Keratinocyte (primary cell): ENCODE measurements at regions not wholly inside any gene's neighbourhood (a gene's known extent, or its start where the extent isn't known, plus 50 kb on each side); places are given as distances from the start of the nearest gene placed in this dataset.

Source experiments
- DNase-seq: peaks from one replicate; pipeline ENCODE4 v3.0.0-alpha.2; 2011; ENCODE audit warnings: low read depth, missing footprints, low spot score
- FAIRE-seq: peaks from 2 replicates; lab custom pipeline; 2011; peaks lifted over from hg19 to GRCh38; lab: Jason Lieb, UNC
- H2AFZ ChIP-seq: 2 replicates; pipeline ENCODE4 v1.6.0; 2012; ENCODE audit warnings: low read length, control low read depth, inconsistent platforms; ENCODE audit not compliant: control insufficient read depth
- H3K27ac ChIP-seq: 2 replicates; pipeline ENCODE4 v1.5.1; 2011; ENCODE audit warnings: low read length; ENCODE audit not compliant: control insufficient read depth, insufficient read depth
- H3K27me3 ChIP-seq: 3 replicates; pipeline ENCODE4 v1.6.0; 2011; ENCODE audit warnings: low read length; ENCODE audit not compliant: control insufficient read depth, insufficient read depth; ENCODE audit errors: extremely low read depth
- H3K36me3 ChIP-seq, 2 experiments: 2 replicates in 1 of 2; 3 replicates in 1 of 2; pipeline ENCODE4 v1.5.1; 2011; ENCODE audit warnings: low read length in 2 of 2, mild to moderate bottlenecking in 1 of 2; ENCODE audit not compliant: control insufficient read depth in 2 of 2, insufficient read depth in 2 of 2; ENCODE audit errors: extremely low read depth in 1 of 2
- H3K4me1 ChIP-seq: 3 replicates; pipeline ENCODE4 v1.5.1; 2011; ENCODE audit warnings: low read length; ENCODE audit not compliant: control insufficient read depth, insufficient read depth; ENCODE audit errors: extremely low read depth
- H3K4me2 ChIP-seq: 3 replicates; pipeline ENCODE4 v1.6.0; 2011; ENCODE audit warnings: low read depth, low read length; ENCODE audit not compliant: control insufficient read depth, insufficient read depth; ENCODE audit errors: extremely low read depth
- H3K4me3 ChIP-seq, 3 experiments: fragments of 200-600 bp in 1 of 3; sonication (generic) in 1 of 3; 2 replicates in 2 of 3; 3 replicates in 1 of 3; pipeline ENCODE4 v1.5.1; 2011 to 2016; ENCODE audit warnings: low read length in 3 of 3, mild to moderate bottlenecking in 3 of 3, control low read depth in 2 of 3, inconsistent platforms in 1 of 3, low read depth in 1 of 3, mixed read lengths in 1 of 3, mixed run types in 1 of 3, moderate library complexity in 1 of 3; ENCODE audit not compliant: control insufficient read depth in 2 of 3, insufficient read depth in 2 of 3; ENCODE audit errors: extremely low read depth in 1 of 3
- H3K79me2 ChIP-seq: 2 replicates; pipeline ENCODE4 v1.6.0; 2012; ENCODE audit warnings: low read length; ENCODE audit not compliant: control insufficient read depth, insufficient read depth
- H3K9ac ChIP-seq: 3 replicates; pipeline ENCODE4 v1.6.0; 2011; ENCODE audit warnings: low read length; ENCODE audit not compliant: control insufficient read depth, insufficient read depth; ENCODE audit errors: extremely low read depth
- H3K9me1 ChIP-seq: 3 replicates; pipeline ENCODE4 v1.6.0; 2011; ENCODE audit warnings: low read length; ENCODE audit not compliant: control insufficient read depth, insufficient read depth; ENCODE audit errors: extremely low read depth
- H3K9me3 ChIP-seq: 2 replicates; pipeline ENCODE4 v1.5.1; 2012; ENCODE audit warnings: low read depth, low read length; ENCODE audit not compliant: control insufficient read depth
- H4K20me1 ChIP-seq: 3 replicates; pipeline ENCODE4 v1.6.0; 2011; ENCODE audit warnings: low read length; ENCODE audit not compliant: control insufficient read depth, insufficient read depth; ENCODE audit errors: extremely low read depth
- EZH2 ChIP-seq: IDR thresholded peaks from one replicate; pipeline ENCODE4 v1.6.1; 2012; ENCODE audit warnings: inconsistent platforms, mild to moderate bottlenecking, low read length, moderate library complexity
- dilution Hi-C: fragments of 300-500 bp; cut with MboI; formaldehyde crosslinking; loops from one replicate; pipeline ENCODE4 v1.7.0; 2020; ENCODE audit warnings: low sequenced_read_pairs; ENCODE audit not compliant: extremely low pct_ligation_motif_present
- TF ChIP-seq, protein P1 (sequence below), 3 experiments: IDR thresholded peaks in 1 of 3; conservative IDR thresholded peaks in 1 of 3; optimal IDR thresholded peaks in 1 of 3; 2 replicates in 2 of 3; 3 replicates in 1 of 3; pipeline versions ENCODE3 to v1.5.1; 2011; ENCODE audit warnings: low read length in 3 of 3, mild to moderate bottlenecking in 3 of 3, moderate library complexity in 2 of 3, control low read depth in 1 of 3, inconsistent platforms in 1 of 3; ENCODE audit not compliant: insufficient read depth in 2 of 3; ENCODE audit errors: extremely low read depth in 1 of 3

DNA sequence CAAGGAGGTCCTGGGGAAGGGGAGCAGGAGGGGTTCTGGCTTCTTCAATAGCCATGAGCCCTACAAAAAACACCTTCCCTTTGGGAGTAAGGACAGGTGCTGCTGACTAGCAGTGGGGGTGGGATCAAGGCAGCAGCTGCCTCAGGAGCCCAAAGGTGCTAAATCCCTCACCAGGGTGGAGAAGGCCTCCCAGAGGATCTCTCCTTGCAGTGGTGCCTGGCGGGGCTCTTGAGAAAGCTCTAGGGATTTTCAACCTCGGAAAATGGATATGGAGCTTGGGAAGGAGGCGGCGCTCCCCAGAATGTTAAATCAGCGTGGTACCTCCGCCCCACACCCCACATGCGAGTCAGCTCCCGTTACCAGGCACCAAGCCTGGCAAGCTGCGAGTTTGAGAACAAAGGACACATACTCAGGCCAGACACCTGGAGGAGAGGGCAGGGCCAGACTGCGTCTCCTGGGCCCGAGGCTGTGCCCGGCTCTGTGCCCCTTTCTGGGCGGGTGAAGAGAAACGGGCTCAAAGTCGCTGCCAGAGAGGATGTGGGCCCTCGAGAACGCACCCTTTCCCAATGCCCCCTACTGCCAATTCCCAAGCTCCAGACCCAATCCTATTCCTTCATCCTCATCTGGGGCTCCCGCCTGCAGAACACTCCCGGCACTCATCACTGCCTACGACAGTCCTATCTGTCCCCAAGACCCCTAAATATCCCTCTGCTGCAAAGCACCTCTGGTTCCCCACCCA is 139.0 kb downstream of the BRD1 start:
- no peak overlapping the region for H2AFZ ChIP-seq
- no peaks in the 10 kb centered on the region for H3K36me3 ChIP-seq
- DNase-seq (no peak), FAIRE-seq (no peak)
- no peaks in the 10 kb centered on the region for H3K4me1 ChIP-seq
- TF ChIP-seq, protein P1, sequence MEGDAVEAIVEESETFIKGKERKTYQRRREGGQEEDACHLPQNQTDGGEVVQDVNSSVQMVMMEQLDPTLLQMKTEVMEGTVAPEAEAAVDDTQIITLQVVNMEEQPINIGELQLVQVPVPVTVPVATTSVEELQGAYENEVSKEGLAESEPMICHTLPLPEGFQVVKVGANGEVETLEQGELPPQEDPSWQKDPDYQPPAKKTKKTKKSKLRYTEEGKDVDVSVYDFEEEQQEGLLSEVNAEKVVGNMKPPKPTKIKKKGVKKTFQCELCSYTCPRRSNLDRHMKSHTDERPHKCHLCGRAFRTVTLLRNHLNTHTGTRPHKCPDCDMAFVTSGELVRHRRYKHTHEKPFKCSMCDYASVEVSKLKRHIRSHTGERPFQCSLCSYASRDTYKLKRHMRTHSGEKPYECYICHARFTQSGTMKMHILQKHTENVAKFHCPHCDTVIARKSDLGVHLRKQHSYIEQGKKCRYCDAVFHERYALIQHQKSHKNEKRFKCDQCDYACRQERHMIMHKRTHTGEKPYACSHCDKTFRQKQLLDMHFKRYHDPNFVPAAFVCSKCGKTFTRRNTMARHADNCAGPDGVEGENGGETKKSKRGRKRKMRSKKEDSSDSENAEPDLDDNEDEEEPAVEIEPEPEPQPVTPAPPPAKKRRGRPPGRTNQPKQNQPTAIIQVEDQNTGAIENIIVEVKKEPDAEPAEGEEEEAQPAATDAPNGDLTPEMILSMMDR (optimal IDR thresholded peaks at IDR 0.05 in 1 of 3, IDR thresholded peaks at IDR 0.05 in 1 of 3, conservative IDR thresholded peaks at IDR 0.05 in 1 of 3; ENCODE audit: extremely low read depth in 1 of 3, insufficient read depth in 2 of 3, low read length in 3 of 3), result no peak
- TF ChIP-seq EZH2, result no peak
- H3K9me1 ChIP-seq, result no peaks in the 10 kb centered on the region
- no peak overlapping the region for H3K4me2 ChIP-seq
- dilution Hi-C loops, result no loop called here
- H3K9me3 ChIP-seq, result peaks cover 19% of the 10 kb centered on the region
- no peak overlapping the region for H3K9ac ChIP-seq
- no peaks in the 10 kb centered on the region for H4K20me1 ChIP-seq
- H3K27ac ChIP-seq, result no peak overlapping the region
- no peaks in the 10 kb centered on the region for H3K27me3 ChIP-seq
- H3K4me3 ChIP-seq, result no peak overlapping the region
- H3K79me2 ChIP-seq, result no peaks in the 10 kb centered on the region

GRCh38 chr22:49687786-49688515 is 139.7 kb downstream of the BRD1 start:
- Histone ChIP-seq H3K9me1 (no peaks in the 10 kb centered on the region), H2AFZ (no peak overlapping the region), H3K27ac (no peak overlapping the region), H3K79me2 (no peaks in the 10 kb centered on the region), H3K36me3 (no peaks in the 10 kb centered on the region), H4K20me1 (no peaks in the 10 kb centered on the region), H3K9ac (no peak overlapping the region), H3K4me3 (no peak overlapping the region), H3K4me1 (no peaks in the 10 kb centered on the region), H3K4me2 (no peak overlapping the region), H3K9me3 (peaks cover 14% of the 10 kb centered on the region), H3K27me3 (no peaks in the 10 kb centered on the region)
- TF ChIP-seq, protein P1 (optimal IDR thresholded peaks at IDR 0.05 in 1 of 3, IDR thresholded peaks at IDR 0.05 in 1 of 3, conservative IDR thresholded peaks at IDR 0.05 in 1 of 3; ENCODE audit: extremely low read depth in 1 of 3, insufficient read depth in 2 of 3, low read length in 3 of 3), result no peak
- no peak for TF ChIP-seq EZH2
- FAIRE-seq, result no peak
- dilution Hi-C loops, result no loop called here
- no peak for DNase-seq
